ENCODE measurements at regions not wholly inside any gene's neighbourhood (a gene's known extent, or its start where the extent isn't known, plus 50 kb on each side); places are given as distances from the start of the nearest gene placed in this dataset.
"Not testable (repeated sequence)": the region's sequence is repeated elsewhere in the genome, so short reads cannot be mapped to it uniquely, and the experiment has no call there.

- H3K4me1 ChIP-seq: no peaks in the 10 kb centered on the region
- no peaks in the 10 kb centered on the region for H3K9me3 Mint-ChIP-seq (ENCODE audit: unreplicated experiment)
- H3K36me3 Mint-ChIP-seq (ENCODE audit: insufficient read depth, unreplicated experiment): no peaks in the 10 kb centered on the region
- ChIA-PET CTCF (no interaction called here), POLR2A (no interaction called here)
- no peaks in the 10 kb centered on the region for H3K4me1 Mint-ChIP-seq (ENCODE audit: low read depth, unreplicated experiment)
- intact Hi-C loops (cut with micrococcal nuclease; ENCODE audit: unreplicated experiment): no loop called here
- H3K27me3 Mint-ChIP-seq (ENCODE audit: insufficient read depth, unreplicated experiment): no peaks in the 10 kb centered on the region
- no peak overlapping the region for H3K27ac Mint-ChIP-seq (ENCODE audit: unreplicated experiment)
- H3K27me3 ChIP-seq (replicated peaks; ENCODE audit: control insufficient read depth, insufficient read depth, low read length): no peaks in the 10 kb centered on the region
- H3K9me3 ChIP-seq: no peaks in the 10 kb centered on the region
- no peak overlapping the region for H3K4me3 Mint-ChIP-seq (ENCODE audit: unreplicated experiment)
- BruUV-seq (replicated peaks): no TSS peak
- DNase-seq: no peak
- no peak for TF ChIP-seq CTCF (IDR thresholded peaks at IDR 0.05; ENCODE audit: insufficient read depth in 1 of 2, low read depth in 1 of 2, low read length in 1 of 2, severe bottlenecking in 1 of 2, unreplicated experiment in 1 of 2)
- H3K36me3 ChIP-seq (ENCODE audit: control insufficient read depth, insufficient read depth, low read length): no peaks in the 10 kb centered on the region
- no peak overlapping the region for H3K4me3 ChIP-seq (ENCODE audit: low read depth, low read length)
These were observed 759.1 kb downstream of the KCNT2 start for GRCh38 chr1:195849180-195849579.

DNA sequence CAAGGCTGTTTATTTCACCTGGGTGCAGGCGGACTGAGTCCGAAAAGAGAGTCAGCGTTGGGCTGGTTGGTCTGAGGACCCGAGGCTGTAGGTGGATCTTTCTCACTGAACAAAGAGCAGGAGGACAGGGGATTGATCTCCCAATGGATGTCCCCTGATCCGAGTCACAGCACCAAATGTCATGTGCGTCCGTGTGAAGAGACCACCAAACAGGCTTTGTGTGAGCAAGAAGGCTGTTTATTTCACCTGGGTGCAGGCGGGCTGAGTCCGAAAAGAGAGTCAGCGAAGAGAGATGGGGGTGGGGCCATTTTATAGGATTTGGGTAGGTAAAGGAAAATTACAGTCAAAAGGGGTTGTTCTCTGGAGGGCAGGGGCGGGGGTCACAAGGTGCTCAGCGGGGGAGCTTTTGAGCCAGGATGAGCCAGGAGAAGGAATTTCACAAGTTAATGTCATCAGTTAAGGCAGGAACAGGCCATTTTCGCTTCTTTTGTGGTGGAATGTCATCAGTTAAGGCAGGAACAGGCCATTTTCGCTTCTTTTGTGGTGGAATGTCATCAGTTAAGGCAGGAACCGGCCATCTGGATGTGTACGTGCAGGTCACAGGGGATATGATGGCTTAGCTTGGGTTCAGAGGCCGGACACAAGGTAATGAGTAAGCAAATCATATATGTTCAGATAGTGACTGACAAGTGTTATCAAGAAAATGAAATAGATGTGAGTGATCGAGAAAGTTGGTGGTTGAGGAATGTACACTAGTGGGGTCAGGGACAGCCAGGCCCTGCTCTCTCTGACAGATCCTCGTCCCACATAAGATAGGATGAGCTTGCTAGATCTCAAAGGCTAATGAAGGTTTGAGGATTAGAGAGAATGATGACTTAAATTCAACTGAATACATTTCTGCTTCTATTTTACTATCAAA is 760.0 kb downstream of the KCNT2 start:
- H3K27me3 Mint-ChIP-seq (ENCODE audit: insufficient read depth, unreplicated experiment); DNase-seq; H3K4me3 ChIP-seq (ENCODE audit: low read depth, low read length); intact Hi-C loops (cut with micrococcal nuclease; ENCODE audit: unreplicated experiment); H3K4me3 Mint-ChIP-seq (ENCODE audit: unreplicated experiment); H3K36me3 Mint-ChIP-seq (ENCODE audit: insufficient read depth, unreplicated experiment); BruUV-seq (replicated peaks); H3K27me3 ChIP-seq (replicated peaks; ENCODE audit: control insufficient read depth, insufficient read depth, low read length); H3K4me1 ChIP-seq; H3K9me3 Mint-ChIP-seq (ENCODE audit: unreplicated experiment); H3K36me3 ChIP-seq (ENCODE audit: control insufficient read depth, insufficient read depth, low read length); H3K4me1 Mint-ChIP-seq (ENCODE audit: low read depth, unreplicated experiment); H3K9me3 ChIP-seq; CTCF ChIA-PET; POLR2A ChIA-PET; H3K27ac Mint-ChIP-seq (ENCODE audit: unreplicated experiment): not testable (repeated sequence)

GRCh38 chr1:195831789-195832188 is 776.5 kb downstream of the KCNT2 start:
- intact Hi-C loops (cut with micrococcal nuclease; ENCODE audit: unreplicated experiment): no loop called here
- no peaks in the 10 kb centered on the region for H3K9me3 ChIP-seq
- TF ChIP-seq CTCF (IDR thresholded peaks at IDR 0.05; ENCODE audit: insufficient read depth in 1 of 2, low read depth in 1 of 2, low read length in 1 of 2, severe bottlenecking in 1 of 2, unreplicated experiment in 1 of 2): no peak
- Mint-ChIP-seq H3K9me3 (ENCODE audit: unreplicated experiment) (no peaks in the 10 kb centered on the region), H3K27me3 (ENCODE audit: insufficient read depth, unreplicated experiment) (no peaks in the 10 kb centered on the region), H3K36me3 (ENCODE audit: insufficient read depth, unreplicated experiment) (no peaks in the 10 kb centered on the region), H3K4me3 (ENCODE audit: unreplicated experiment) (no peak overlapping the region), H3K4me1 (ENCODE audit: low read depth, unreplicated experiment) (no peaks in the 10 kb centered on the region), H3K27ac (ENCODE audit: unreplicated experiment) (no peak overlapping the region)
- H3K4me3 ChIP-seq (ENCODE audit: low read depth, low read length): no peak overlapping the region
- DNase-seq: no peak
- H3K36me3 ChIP-seq (ENCODE audit: control insufficient read depth, insufficient read depth, low read length): no peaks in the 10 kb centered on the region
- ChIA-PET POLR2A (no interaction called here), CTCF (no interaction called here)
- H3K27me3 ChIP-seq (replicated peaks; ENCODE audit: control insufficient read depth, insufficient read depth, low read length): no peaks in the 10 kb centered on the region
- no TSS peak for BruUV-seq (replicated peaks)
- H3K4me1 ChIP-seq: no peaks in the 10 kb centered on the region
